OCI-LY3 (cell line): ENCODE measurements at regions not wholly inside any gene's neighbourhood (a gene's known extent, or its start where the extent isn't known, plus 50 kb on each side); places are given as distances from the start of the nearest gene placed in this dataset.

Experiments used
- EZH2phosphoT487 ChIP-seq: fragments of 200-600 bp; shearing (Covaris generic); IDR thresholded peaks from 2 replicates; pipeline ENCODE4 v1.6.1; 2018; ENCODE audit warnings: antibody characterized with exemption, mixed run types, low read depth
- TF ChIP-seq, protein P1 (sequence below): fragments of 200-600, 300-600 bp; sonication (generic); IDR thresholded peaks from 2 replicates; pipeline ENCODE4 v1.5.1; 2014; ENCODE audit warnings: antibody characterized with exemption, low read length, low read depth

DNA sequence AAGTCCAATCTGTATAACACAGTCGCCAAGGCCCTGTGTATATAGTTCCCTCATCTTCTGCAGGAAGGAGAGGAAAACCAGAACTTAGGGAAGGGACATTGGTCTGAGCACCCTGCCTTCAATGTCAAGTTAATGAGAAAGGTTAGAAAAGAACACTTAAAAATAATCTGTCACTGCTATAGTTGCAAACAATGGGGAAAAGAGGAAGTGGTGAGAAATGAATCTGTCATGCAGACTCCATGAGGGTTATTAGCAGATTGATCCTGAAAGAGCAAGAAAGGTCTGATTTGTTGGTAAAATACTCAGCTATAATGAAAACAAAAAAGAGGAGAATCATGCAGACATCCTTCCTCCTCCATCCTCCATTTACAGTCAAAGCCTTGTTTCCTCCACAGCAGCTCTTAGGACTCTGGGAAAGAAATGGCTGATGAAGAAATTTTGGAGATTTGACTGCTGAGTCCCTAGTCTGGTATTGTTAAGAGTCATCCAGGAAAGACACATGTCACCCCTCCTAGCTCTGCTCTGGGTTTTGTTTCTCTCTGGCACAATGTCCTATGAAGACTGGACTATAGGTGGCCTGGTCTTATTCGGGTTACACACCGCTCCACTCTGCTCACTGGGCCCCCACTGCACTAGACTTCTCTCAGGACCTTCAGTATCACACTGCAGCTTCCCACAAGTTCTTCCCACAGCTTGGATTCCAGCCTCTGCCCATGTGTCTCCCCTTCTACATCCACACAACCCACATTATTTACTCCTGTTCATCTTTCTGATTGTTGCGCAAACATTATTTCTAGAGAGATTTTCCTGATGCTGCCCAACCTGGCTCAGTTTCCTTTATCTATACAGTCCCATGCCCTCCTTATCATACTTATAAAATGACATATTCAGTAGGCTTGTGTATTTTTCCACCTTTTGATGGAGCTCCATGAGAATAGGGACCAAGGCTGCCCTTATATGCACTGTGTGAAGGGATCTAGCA is 56.5 kb upstream of the XYLT1 start:
- TF ChIP-seq, protein P1, sequence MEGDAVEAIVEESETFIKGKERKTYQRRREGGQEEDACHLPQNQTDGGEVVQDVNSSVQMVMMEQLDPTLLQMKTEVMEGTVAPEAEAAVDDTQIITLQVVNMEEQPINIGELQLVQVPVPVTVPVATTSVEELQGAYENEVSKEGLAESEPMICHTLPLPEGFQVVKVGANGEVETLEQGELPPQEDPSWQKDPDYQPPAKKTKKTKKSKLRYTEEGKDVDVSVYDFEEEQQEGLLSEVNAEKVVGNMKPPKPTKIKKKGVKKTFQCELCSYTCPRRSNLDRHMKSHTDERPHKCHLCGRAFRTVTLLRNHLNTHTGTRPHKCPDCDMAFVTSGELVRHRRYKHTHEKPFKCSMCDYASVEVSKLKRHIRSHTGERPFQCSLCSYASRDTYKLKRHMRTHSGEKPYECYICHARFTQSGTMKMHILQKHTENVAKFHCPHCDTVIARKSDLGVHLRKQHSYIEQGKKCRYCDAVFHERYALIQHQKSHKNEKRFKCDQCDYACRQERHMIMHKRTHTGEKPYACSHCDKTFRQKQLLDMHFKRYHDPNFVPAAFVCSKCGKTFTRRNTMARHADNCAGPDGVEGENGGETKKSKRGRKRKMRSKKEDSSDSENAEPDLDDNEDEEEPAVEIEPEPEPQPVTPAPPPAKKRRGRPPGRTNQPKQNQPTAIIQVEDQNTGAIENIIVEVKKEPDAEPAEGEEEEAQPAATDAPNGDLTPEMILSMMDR, result no peak
- TF ChIP-seq EZH2phosphoT487, result no peak
